ENCODE measurements at regions not wholly inside any gene's neighbourhood (a gene's known extent, or its start where the extent isn't known, plus 50 kb on each side); places are given as distances from the start of the nearest gene placed in this dataset.

DNA sequence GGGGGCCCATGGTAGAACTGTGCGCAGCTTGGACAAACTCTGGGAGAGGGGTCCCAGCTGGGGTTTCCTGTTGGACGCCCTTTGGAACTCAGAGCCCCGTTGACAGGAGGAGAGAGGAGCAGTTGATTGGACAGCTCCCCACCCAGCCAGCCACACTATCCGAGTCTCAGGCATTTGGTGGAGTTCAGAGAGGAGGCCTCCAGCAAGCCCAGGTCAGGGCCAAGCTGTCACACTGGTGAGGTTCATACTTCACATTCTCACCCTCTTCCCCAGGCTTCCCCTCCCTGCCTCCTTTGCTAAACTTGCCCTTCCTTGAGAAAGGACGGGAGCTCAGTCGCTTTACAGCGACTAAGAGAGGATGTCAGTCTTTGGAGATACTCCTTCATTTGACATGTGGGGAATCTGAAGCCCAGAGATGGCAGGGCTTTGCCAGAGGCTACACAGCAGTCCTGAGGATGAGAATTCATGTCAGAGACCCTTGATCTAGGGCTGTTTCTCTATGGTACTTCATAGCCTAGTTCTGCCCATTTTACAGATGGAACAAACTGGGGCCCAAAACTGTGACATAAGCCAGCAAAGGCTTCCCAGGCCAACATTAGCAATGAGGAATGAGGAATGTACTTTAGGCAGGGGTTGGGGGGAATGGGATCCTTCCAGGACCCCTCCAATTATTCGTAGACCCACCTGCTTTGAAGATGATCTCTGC, 142.2 kb downstream of the SMAD6 start:
- TF ChIP-seq, protein P1, sequence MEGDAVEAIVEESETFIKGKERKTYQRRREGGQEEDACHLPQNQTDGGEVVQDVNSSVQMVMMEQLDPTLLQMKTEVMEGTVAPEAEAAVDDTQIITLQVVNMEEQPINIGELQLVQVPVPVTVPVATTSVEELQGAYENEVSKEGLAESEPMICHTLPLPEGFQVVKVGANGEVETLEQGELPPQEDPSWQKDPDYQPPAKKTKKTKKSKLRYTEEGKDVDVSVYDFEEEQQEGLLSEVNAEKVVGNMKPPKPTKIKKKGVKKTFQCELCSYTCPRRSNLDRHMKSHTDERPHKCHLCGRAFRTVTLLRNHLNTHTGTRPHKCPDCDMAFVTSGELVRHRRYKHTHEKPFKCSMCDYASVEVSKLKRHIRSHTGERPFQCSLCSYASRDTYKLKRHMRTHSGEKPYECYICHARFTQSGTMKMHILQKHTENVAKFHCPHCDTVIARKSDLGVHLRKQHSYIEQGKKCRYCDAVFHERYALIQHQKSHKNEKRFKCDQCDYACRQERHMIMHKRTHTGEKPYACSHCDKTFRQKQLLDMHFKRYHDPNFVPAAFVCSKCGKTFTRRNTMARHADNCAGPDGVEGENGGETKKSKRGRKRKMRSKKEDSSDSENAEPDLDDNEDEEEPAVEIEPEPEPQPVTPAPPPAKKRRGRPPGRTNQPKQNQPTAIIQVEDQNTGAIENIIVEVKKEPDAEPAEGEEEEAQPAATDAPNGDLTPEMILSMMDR (IDR thresholded peaks at IDR 0.05 in 8 of 11, conservative IDR thresholded peaks at IDR 0.05 in 3 of 11) = no peak
- TF ChIP-seq POLR2AphosphoS5 (IDR thresholded peaks at IDR 0.05) = no peak
- TF ChIP-seq POLR2A (IDR thresholded peaks at IDR 0.05) = no peak

Data from spleen (tissue), 7 donors.